ENCODE measurements at regions not wholly inside any gene's neighbourhood (a gene's known extent, or its start where the extent isn't known, plus 50 kb on each side); places are given as distances from the start of the nearest gene placed in this dataset.

DNA sequence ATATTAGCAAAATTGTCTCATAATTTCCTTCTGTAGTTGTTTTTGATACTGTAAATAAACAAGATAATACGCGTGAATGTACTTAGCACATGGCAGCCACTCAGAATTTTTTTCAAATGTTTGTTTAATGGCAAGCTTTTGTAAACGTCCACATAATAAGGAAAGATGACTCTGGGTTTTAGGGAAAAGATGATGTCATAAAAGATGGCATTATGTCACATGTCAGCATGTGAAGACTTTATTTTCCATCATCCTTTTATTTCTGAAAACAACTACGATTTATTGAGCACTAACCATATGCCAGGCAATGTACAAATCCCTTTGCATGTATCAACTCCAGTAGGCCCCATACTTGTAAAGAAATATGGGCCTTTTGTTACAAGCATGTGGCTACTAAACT lies 139.9 kb downstream of the C11orf91 start:
- 71 to 88% (median 77%) methylated on average over 4 of the region's 4 CpGs for WGBS, 4 donors
- TF ChIP-seq CTCF (IDR thresholded peaks at IDR 0.05) (no peak), POLR2A (IDR thresholded peaks at IDR 0.05) (no peak)
- Histone ChIP-seq H3K27ac (no peak overlapping the region), H3K36me3 (replicated peaks in 1 of 2) (no peaks in the 10 kb centered on the region), H3K9me3 (replicated peaks in 1 of 3) (no peaks in the 10 kb centered on the region), H3K4me1 (replicated peaks in 1 of 2) (peaks cover 0 to 7% of the 10 kb centered on the region in 2 donors), H3K27me3 (no peaks in the 10 kb centered on the region), H3K4me3 (no peak overlapping the region)
- no peak for DNase-seq
- intact Hi-C loops (cut with DNase I), result no loop called here

DNA sequence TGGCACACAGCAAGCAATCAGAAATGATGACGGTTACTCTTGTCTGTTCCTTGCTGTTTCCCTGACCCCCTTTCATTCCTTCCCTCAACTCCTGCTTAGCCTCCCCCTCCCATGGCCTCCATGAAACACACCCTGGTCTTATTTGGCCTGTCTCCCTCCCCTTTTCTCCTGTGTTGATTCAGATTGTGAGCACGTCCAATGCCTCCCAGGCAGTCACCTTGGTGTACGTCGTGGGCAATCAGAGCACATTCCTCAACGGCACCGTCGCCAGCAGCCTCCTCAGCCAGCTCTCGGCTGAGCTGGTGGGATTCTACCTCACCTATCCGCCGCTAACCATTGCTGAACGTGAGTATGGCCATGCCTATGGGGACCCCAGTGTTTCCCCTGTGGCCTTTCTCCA lies 141.1 kb downstream of the C11orf91 start:
- no peak for TF ChIP-seq CTCF (IDR thresholded peaks at IDR 0.05)
- no peak for TF ChIP-seq POLR2A (IDR thresholded peaks at IDR 0.05)

GRCh38 chr11:33558097-33558496 lies 142.5 kb downstream of the C11orf91 start:
- 87 to 95% (median 91%) methylated on average over 7 of the region's 7 CpGs for WGBS, 4 donors
- TF ChIP-seq CTCF (IDR thresholded peaks at IDR 0.05), result no peak
- no peak for TF ChIP-seq POLR2A (IDR thresholded peaks at IDR 0.05)
- H3K9me3 ChIP-seq (replicated peaks in 1 of 3), result no peaks in the 10 kb centered on the region
- no peak overlapping the region for H3K4me3 ChIP-seq
- intact Hi-C loops (cut with DNase I), result no loop called here
- H3K36me3 ChIP-seq (replicated peaks in 1 of 2), result no peaks in the 10 kb centered on the region
- H3K27me3 ChIP-seq, result no peaks in the 10 kb centered on the region
- DNase-seq, result no peak
- H3K27ac ChIP-seq, result no peak overlapping the region
- H3K4me1 ChIP-seq (replicated peaks in 1 of 2), result no peaks in the 10 kb centered on the region

More for the DNA sequence above, 141.1 kb downstream of the C11orf91 start:
- DNase-seq, result no peak
- 78 to 83% (median 81%) methylated on average over 11 of the region's 11 CpGs for WGBS, 4 donors
- Histone ChIP-seq H3K4me3 (no peak overlapping the region), H3K27me3 (no peaks in the 10 kb centered on the region), H3K9me3 (replicated peaks in 1 of 3) (no peaks in the 10 kb centered on the region), H3K4me1 (replicated peaks in 1 of 2) (peaks cover 0 to 2% of the 10 kb centered on the region in 2 donors), H3K36me3 (replicated peaks in 1 of 2) (no peaks in the 10 kb centered on the region), H3K27ac (no peak overlapping the region)
- intact Hi-C loops (cut with DNase I), result no loop called here

DNA sequence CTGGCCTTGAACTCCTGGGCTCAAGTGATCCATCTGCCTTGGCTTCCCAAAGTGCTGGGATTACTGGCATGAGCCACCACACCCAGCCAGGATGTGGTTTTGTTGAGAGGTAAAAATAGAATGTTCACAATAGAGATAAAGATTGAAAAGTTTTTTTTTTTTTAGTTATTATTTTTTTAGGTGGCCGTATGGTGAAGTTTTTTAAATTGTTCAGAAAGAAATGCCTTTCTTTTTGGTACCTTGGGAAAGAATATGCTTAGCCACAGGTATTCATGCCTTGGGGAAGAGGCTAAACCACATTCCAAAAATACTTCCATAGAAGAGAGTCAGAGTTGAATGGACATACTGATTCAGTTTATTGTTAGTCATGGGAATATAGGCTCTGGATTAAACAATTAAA lies 143.4 kb downstream of the C11orf91 start:
- WGBS, 4 donors, result 11 to 58% (median 36%) methylated on average over 1 of the region's 1 CpG

More for the DNA sequence above, 143.4 kb downstream of the C11orf91 start:
- no peaks in the 10 kb centered on the region for H3K4me1 ChIP-seq (replicated peaks in 1 of 2)
- H3K27me3 ChIP-seq, result no peaks in the 10 kb centered on the region
- intact Hi-C loops (cut with DNase I), result no loop called here
- DNase-seq, result no peak
- H3K27ac ChIP-seq, result no peak overlapping the region
- no peaks in the 10 kb centered on the region for H3K9me3 ChIP-seq (replicated peaks in 1 of 3)
- TF ChIP-seq POLR2A (IDR thresholded peaks at IDR 0.05) (no peak), CTCF (IDR thresholded peaks at IDR 0.05) (no peak)
- no peaks in the 10 kb centered on the region for H3K36me3 ChIP-seq (replicated peaks in 1 of 2)
- H3K4me3 ChIP-seq, result no peak overlapping the region

Measured in adrenal gland (tissue), 9 donors.